ENCODE measurements at regions not wholly inside any gene's neighbourhood (a gene's known extent, or its start where the extent isn't known, plus 50 kb on each side); places are given as distances from the start of the nearest gene placed in this dataset.

DNA sequence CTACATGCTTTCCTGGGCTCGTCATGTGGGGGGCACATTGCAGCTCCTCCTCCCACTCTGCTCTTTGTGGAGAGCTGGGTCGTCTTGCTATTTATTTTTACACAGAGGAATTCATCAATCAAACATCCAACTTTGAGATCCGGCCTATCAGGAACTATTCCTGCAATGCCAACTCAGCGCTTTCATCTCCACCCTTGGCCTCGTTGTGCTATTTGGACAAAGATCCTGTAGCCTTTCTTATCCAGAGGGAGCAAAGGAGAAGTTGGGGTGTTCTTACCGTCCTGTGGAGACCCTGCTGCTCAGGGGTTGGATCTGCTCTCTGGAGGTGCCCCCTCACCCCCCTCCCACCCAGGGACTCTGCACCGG is 92.1 kb downstream of the ASB1 start:
- TF ChIP-seq TCF12 (IDR thresholded peaks at IDR 0.05; ENCODE audit: low read depth) (no peak), RAD21 (IDR thresholded peaks at IDR 0.05; ENCODE audit: low read depth) (no peak), REST (IDR thresholded peaks at IDR 0.05; ENCODE audit: low read depth) (no peak), FOXM1 (IDR thresholded peaks at IDR 0.05; ENCODE audit: borderline replicate concordance, low read depth) (no peak), CREB1 (IDR thresholded peaks at IDR 0.05; ENCODE audit: low read depth) (no peak), YY1 (IDR thresholded peaks at IDR 0.05; ENCODE audit: low read depth) (no peak), EGR1 (IDR thresholded peaks at IDR 0.05) (no peak), TAF1 (IDR thresholded peaks at IDR 0.05; ENCODE audit: low read depth) (no peak), EP300 (IDR thresholded peaks at IDR 0.05; ENCODE audit: borderline replicate concordance) (no peak), NFIC (IDR thresholded peaks at IDR 0.05) (no peak), ZBTB7A (IDR thresholded peaks at IDR 0.05; ENCODE audit: low read depth) (no peak), CEBPB (IDR thresholded peaks at IDR 0.05) (no peak), TEAD4 (IDR thresholded peaks at IDR 0.05) (no peak)
- TF ChIP-seq, protein P1, sequence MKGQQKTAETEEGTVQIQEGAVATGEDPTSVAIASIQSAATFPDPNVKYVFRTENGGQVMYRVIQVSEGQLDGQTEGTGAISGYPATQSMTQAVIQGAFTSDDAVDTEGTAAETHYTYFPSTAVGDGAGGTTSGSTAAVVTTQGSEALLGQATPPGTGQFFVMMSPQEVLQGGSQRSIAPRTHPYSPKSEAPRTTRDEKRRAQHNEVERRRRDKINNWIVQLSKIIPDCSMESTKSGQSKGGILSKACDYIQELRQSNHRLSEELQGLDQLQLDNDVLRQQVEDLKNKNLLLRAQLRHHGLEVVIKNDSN (IDR thresholded peaks at IDR 0.05): no peak
- TF ChIP-seq, protein P2, sequence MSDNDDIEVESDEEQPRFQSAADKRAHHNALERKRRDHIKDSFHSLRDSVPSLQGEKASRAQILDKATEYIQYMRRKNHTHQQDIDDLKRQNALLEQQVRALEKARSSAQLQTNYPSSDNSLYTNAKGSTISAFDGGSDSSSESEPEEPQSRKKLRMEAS (IDR thresholded peaks at IDR 0.05): no peak

GRCh38 chr2:238520359-238520886 is 93.7 kb downstream of the ASB1 start:
- no peak for TF ChIP-seq EGR1 (IDR thresholded peaks at IDR 0.05)
- no peak for TF ChIP-seq TAF1 (IDR thresholded peaks at IDR 0.05; ENCODE audit: low read depth)
- TF ChIP-seq REST (IDR thresholded peaks at IDR 0.05; ENCODE audit: low read depth): no peak
- TF ChIP-seq EP300 (IDR thresholded peaks at IDR 0.05; ENCODE audit: borderline replicate concordance): no peak

DNA sequence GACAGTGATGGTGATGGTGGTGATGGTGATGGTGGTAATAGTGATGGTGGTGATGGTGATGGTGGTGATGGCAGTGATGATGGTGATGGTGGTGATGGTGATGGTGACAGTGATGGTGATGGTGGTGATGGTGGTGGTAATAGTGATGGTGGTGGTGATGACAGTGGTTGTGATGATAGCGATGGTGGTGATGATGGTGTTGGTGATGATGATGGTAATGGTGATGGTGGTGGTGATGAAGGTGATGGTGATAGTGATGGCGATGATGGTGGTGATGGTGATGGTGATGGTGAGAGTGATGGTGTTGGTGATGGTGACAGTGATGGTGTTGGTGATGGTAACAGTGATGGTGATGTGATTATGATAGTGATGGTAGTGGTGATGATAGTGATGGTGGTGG is 94.3 kb downstream of the ASB1 start:
- no peak for TF ChIP-seq TCF12 (IDR thresholded peaks at IDR 0.05; ENCODE audit: low read depth)
- no peak for TF ChIP-seq TAF1 (IDR thresholded peaks at IDR 0.05; ENCODE audit: low read depth)
- no peak for TF ChIP-seq TEAD4 (IDR thresholded peaks at IDR 0.05)
- no peak for TF ChIP-seq FOXM1 (IDR thresholded peaks at IDR 0.05; ENCODE audit: borderline replicate concordance, low read depth)
- TF ChIP-seq CEBPB (IDR thresholded peaks at IDR 0.05): no peak
- no peak for TF ChIP-seq REST (IDR thresholded peaks at IDR 0.05; ENCODE audit: low read depth)
- no peak for TF ChIP-seq ZBTB7A (IDR thresholded peaks at IDR 0.05; ENCODE audit: low read depth)

DNA sequence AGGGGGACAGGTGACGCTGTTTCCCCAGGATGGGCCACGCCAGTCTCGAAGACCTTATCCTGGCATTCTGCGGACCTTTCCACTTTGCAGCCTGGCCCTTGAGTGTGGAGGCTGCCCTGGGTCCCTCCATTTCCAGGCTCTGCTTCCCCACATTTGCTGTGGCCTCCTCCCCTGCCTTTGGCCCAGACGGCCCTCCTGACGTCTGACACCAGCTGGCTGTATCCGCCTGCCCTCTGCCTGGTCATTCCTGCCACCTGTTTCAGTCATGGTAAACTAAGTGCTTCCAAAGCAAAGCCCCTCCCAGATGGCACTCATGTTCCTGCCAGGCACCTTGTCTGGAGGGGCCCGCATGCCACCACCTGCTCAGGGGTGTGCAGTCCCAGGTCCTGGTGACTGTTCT is 95.1 kb downstream of the ASB1 start:
- TF ChIP-seq YY1 (IDR thresholded peaks at IDR 0.05; ENCODE audit: low read depth) (no peak), REST (IDR thresholded peaks at IDR 0.05; ENCODE audit: low read depth) (no peak), NFIC (IDR thresholded peaks at IDR 0.05) (no peak), RAD21 (IDR thresholded peaks at IDR 0.05; ENCODE audit: low read depth) (no peak), FOXM1 (IDR thresholded peaks at IDR 0.05; ENCODE audit: borderline replicate concordance, low read depth) (no peak), EGR1 (IDR thresholded peaks at IDR 0.05) (no peak)

Data from Ishikawa (cell line).